ENCODE measurements at regions not wholly inside any gene's neighbourhood (a gene's known extent, or its start where the extent isn't known, plus 50 kb on each side); places are given as distances from the start of the nearest gene placed in this dataset.

DNA sequence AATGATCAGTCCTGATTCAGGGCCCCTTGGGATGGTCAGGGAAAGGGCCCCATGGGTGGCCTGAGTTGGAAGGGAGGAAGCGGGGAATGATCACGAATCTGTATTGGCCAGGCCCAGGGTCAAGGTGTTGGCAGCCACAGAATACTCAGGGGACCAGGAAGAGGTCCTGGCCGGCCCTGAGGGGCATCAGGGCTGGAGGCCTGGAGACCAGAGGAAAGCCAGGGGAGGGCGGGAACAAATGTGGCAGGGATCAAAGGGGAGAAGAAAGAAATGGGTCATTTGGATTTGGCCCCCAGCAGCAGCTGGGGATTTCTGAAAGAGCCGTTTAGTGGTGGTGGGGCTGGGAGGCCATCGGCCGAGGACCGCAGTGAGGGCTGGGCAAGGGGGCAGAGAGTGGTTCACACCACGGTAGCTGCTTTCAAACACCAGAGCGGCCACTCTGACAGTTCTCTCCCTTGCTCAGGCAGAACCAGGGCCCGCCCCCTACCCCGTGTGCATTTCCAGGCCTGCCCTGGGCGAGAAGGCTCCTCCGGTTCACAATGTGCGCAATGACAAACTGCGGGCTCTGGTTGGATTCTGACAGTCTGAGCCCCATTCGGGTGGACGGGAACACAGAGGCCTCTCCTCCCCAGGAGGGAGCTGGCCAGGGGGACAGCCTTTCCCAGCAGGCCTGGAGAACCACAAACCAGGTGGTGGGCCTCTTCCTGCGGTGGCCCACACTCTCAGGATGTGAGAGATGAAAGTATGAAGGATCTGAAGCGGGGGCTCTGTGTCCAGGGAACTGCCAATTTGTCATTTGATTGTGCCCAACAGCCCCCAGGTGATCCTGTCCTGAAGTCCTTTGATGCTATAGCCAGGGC, 220.3 kb upstream of the IER5L start (continued):
- no peak for TF ChIP-seq POLR2A (IDR thresholded peaks at IDR 0.05; ENCODE audit: control extremely low read depth in 1 of 2, low read depth in 2 of 2, low read length in 2 of 2)
- no peak for TF ChIP-seq PHF8 (conservative IDR thresholded peaks at IDR 0.05; ENCODE audit: low read depth, low read length)
- no peak for TF ChIP-seq SIX5 (IDR thresholded peaks at IDR 0.05; ENCODE audit: low read depth, low read length)
